Activated naive CD4-positive, alpha-beta T cell treated with anti-CD3 and anti-CD28 coated beads, Interleukin-2, amount 10 ng/mL, durations not matched to agents 7 days and 5 days (primary cell): ENCODE measurements at regions not wholly inside any gene's neighbourhood (a gene's known extent, or its start where the extent isn't known, plus 50 kb on each side); places are given as distances from the start of the nearest gene placed in this dataset.
"Not testable (repeated sequence)": the region's sequence is repeated elsewhere in the genome, so short reads cannot be mapped to it uniquely, and the experiment has no call there.

Experiments
- CTCF ChIA-PET: fragments of 350-600 bp; sonication (Branson Sonifier 250); formaldehyde crosslinking; loops from one replicate; lab custom pipeline; 2021; ENCODE audit warnings: antibody characterized with exemption; lab: Charles Lee
- DNase-seq: peaks from one replicate; pipeline ENCODE4 v3.0.0-alpha.2; 2020
- H3K27ac Mint-ChIP-seq: one replicate; pipeline ENCODE4 v1.8.0; 2021; ENCODE audit warnings: mild to moderate bottlenecking, moderate library complexity, mixed read lengths
- H3K27me3 Mint-ChIP-seq: one replicate; pipeline ENCODE4 v1.8.0; 2021; ENCODE audit warnings: mild to moderate bottlenecking, mixed read lengths
- H3K36me3 Mint-ChIP-seq: one replicate; pipeline ENCODE4 v1.8.0; 2021; ENCODE audit warnings: mixed read lengths
- H3K4me1 Mint-ChIP-seq: one replicate; pipeline ENCODE4 v1.8.0; 2021; ENCODE audit warnings: mixed read lengths
- H3K4me3 Mint-ChIP-seq: one replicate; pipeline ENCODE4 v1.8.0; 2021; ENCODE audit warnings: mild to moderate bottlenecking, moderate library complexity, mixed read lengths
- H3K9me3 Mint-ChIP-seq: one replicate; pipeline ENCODE4 v1.8.0; 2021; ENCODE audit warnings: mixed read lengths

GRCh38 chr7:3176112-3177000 lies 124.7 kb upstream of the SDK1 start:
- no peaks in the 10 kb centered on the region for H3K4me1 Mint-ChIP-seq
- CTCF ChIA-PET: no interaction called here
- H3K9me3 Mint-ChIP-seq: peaks cover 4% of the 10 kb centered on the region
- DNase-seq: no peak
- no peak overlapping the region for H3K4me3 Mint-ChIP-seq
- peaks cover 26% of the 10 kb centered on the region for H3K27me3 Mint-ChIP-seq
- H3K27ac Mint-ChIP-seq: no peak overlapping the region
- H3K36me3 Mint-ChIP-seq: no peaks in the 10 kb centered on the region

DNA sequence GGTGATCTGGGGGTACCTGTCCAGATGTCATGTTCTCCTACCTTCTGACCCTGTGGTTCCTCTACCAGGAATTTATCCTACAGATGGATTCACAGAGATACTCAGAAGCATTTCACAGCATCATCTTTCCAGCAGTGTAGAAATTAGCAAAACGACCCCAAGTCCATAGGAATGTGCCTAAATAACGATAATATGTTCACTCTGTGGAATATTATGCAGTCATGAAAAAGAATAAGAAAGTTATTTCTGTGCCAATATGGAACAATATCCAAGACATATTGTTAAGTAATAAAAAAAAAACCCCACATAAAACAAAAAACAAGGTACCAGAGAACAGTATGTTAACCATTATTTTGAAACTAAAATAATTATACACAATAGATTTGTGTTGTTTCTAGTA lies 123.8 kb upstream of the SDK1 start:
- H3K4me1 Mint-ChIP-seq: no peaks in the 10 kb centered on the region
- peaks cover 23% of the 10 kb centered on the region for H3K27me3 Mint-ChIP-seq
- H3K27ac Mint-ChIP-seq: no peak overlapping the region
- CTCF ChIA-PET: no interaction called here
- no peaks in the 10 kb centered on the region for H3K36me3 Mint-ChIP-seq
- DNase-seq: no peak
- H3K9me3 Mint-ChIP-seq: no peaks in the 10 kb centered on the region
- no peak overlapping the region for H3K4me3 Mint-ChIP-seq

GRCh38 chr7:3179456-3179855 lies 121.6 kb upstream of the SDK1 start:
- Mint-ChIP-seq H3K36me3 (no peaks in the 10 kb centered on the region), H3K9me3 (no peaks in the 10 kb centered on the region), H3K4me1 (no peaks in the 10 kb centered on the region), H3K4me3 (no peak overlapping the region), H3K27ac (no peak overlapping the region), H3K27me3 (peaks cover 21% of the 10 kb centered on the region)
- CTCF ChIA-PET: no interaction called here
- DNase-seq: no peak

DNA sequence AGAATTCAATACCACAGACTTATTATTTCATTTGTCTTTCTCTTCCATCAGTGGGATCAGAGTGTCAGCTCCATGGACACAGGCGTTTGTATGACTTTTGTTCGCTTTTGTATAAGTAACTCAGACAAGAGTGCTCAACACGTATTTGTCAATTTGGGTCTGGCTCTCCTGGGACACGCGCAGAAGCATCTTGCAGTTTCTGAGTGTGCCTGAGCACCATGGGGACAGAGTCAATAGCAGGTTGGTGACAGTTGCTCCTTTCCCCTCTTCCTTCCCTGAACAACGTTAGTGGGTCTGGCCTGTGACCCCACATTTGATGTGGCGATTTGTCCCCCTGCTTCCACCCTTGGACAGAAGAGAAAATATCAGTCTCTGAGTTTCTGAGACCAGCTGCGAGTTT lies 120.4 kb upstream of the SDK1 start:
- no peak overlapping the region for H3K27ac Mint-ChIP-seq
- CTCF ChIA-PET: no interaction called here
- no peaks in the 10 kb centered on the region for H3K4me1 Mint-ChIP-seq
- no peak overlapping the region for H3K4me3 Mint-ChIP-seq
- H3K36me3 Mint-ChIP-seq: no peaks in the 10 kb centered on the region
- H3K9me3 Mint-ChIP-seq: no peaks in the 10 kb centered on the region
- H3K27me3 Mint-ChIP-seq: peaks cover 19% of the 10 kb centered on the region
- no peak for DNase-seq

- H3K27ac Mint-ChIP-seq, H3K9me3 Mint-ChIP-seq, DNase-seq, H3K4me3 Mint-ChIP-seq, H3K4me1 Mint-ChIP-seq, CTCF ChIA-PET, H3K36me3 Mint-ChIP-seq: not testable (repeated sequence)
- peaks cover 19% of the 10 kb centered on the region for H3K27me3 Mint-ChIP-seq
These were observed 119.0 kb upstream of the SDK1 start for GRCh38 chr7:3182055-3182454.

DNA sequence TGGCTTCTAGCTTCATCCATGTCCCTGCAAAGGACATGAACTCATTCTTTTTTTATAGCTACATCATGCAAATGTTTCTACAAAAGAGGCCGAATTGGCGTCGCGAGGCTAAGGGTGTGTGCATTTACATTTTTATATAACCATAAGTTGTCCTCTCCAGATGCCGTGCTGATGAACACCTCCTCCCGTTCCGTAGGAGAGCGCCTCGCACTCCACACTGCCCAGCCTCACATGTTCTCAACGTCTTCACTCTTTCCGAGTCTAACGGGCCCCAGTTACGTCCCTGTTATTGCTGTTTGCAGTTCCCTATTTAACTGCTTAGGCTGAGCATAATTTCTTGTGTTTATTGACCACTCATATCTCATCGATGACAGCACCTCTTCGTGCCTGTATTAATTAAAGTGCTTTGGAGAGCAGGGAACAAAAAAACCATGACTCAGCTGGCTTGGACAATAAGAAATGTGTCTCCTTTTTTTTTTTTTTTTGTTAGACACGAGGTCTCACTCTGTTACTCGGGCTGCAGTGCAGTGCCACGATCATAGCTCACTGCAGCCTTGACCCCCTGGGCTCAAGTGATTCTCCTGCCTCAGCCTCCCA lies 113.5 kb upstream of the SDK1 start:
- no peak overlapping the region for H3K4me3 Mint-ChIP-seq
- peaks cover 17% of the 10 kb centered on the region for H3K27me3 Mint-ChIP-seq
- DNase-seq: no peak
- H3K36me3 Mint-ChIP-seq: no peaks in the 10 kb centered on the region
- CTCF ChIA-PET: no interaction called here
- H3K4me1 Mint-ChIP-seq: no peaks in the 10 kb centered on the region
- no peak overlapping the region for H3K27ac Mint-ChIP-seq
- H3K9me3 Mint-ChIP-seq: no peaks in the 10 kb centered on the region

DNA sequence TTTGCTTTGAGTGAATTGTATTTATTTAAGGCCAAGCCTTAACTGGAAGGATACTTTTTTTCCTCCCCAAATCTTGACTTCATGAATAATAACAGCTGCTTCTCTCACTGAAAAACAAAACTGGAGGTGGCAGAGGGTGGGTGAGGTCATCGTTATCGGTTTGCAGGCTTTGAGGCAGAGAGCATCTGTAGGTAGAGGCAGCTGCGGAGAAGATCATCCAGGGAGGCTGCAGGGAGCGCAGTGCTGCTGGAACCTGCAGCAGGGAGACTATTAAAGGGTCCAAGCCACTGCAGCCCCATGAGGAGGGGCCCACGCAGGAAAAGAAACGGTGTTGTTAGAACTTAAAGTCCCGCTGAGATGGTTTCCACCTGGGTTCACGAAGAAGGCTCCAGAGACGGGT lies 112.1 kb upstream of the SDK1 start:
- H3K36me3 Mint-ChIP-seq: no peaks in the 10 kb centered on the region
- no peaks in the 10 kb centered on the region for H3K4me1 Mint-ChIP-seq
- H3K4me3 Mint-ChIP-seq: no peak overlapping the region
- H3K9me3 Mint-ChIP-seq: no peaks in the 10 kb centered on the region
- no peak overlapping the region for H3K27ac Mint-ChIP-seq
- CTCF ChIA-PET: no interaction called here
- no peak for DNase-seq
- H3K27me3 Mint-ChIP-seq: peaks cover 13% of the 10 kb centered on the region

DNA sequence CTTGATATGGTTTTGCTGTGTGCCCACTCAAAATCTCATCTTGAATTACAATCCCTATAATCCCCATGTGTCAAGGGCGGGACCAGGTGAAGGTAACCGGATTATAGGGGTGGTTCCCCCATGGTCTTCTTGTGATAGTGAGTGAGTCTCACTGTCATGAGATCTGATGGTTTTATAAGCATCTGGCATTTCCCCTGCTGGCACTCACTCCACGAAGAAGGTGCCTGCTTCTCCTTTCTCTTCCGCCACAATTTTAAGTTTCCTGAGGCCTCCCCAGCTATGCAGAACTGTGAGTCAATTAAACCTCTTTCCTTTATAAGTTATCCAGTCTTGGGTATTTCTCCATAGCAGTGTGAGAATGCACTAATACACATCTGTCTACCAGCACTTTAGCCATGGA lies 109.5 kb upstream of the SDK1 start:
- Mint-ChIP-seq H3K4me3 (no peak overlapping the region), H3K27me3 (peaks cover 7% of the 10 kb centered on the region), H3K27ac (no peak overlapping the region), H3K36me3 (no peaks in the 10 kb centered on the region), H3K4me1 (no peaks in the 10 kb centered on the region), H3K9me3 (no peaks in the 10 kb centered on the region)
- CTCF ChIA-PET: no interaction called here
- DNase-seq: no peak

DNA sequence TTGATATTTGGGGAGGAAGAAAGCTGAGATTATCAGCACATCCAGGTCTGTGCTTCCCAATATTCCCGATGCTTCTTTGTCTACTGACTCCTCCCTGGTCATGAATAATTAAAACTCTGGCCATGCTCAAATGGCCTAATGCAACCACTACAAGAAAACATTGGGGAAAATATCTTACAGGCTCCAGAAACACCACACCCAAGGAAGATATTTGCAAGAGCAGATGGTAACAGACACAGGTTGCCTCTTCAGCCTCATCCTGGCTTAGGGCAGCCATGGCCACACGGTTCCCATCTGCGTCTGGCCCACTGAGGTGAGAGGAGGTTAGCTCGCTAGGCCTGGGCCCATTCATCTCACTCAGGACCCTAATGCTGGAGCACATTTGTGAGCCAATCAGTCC lies 108.4 kb upstream of the SDK1 start:
- Mint-ChIP-seq H3K4me1 (no peaks in the 10 kb centered on the region), H3K36me3 (no peaks in the 10 kb centered on the region), H3K27me3 (peaks cover 17% of the 10 kb centered on the region), H3K9me3 (no peaks in the 10 kb centered on the region), H3K4me3 (no peak overlapping the region), H3K27ac (no peak overlapping the region)
- CTCF ChIA-PET: no interaction called here
- DNase-seq: no peak

GRCh38 chr7:3193379-3194120 lies 107.5 kb upstream of the SDK1 start:
- Mint-ChIP-seq H3K9me3 (no peaks in the 10 kb centered on the region), H3K4me3 (no peak overlapping the region), H3K27me3 (peaks cover 21% of the 10 kb centered on the region), H3K4me1 (no peaks in the 10 kb centered on the region), H3K27ac (no peak overlapping the region), H3K36me3 (no peaks in the 10 kb centered on the region)
- CTCF ChIA-PET: no interaction called here
- no peak for DNase-seq

DNA sequence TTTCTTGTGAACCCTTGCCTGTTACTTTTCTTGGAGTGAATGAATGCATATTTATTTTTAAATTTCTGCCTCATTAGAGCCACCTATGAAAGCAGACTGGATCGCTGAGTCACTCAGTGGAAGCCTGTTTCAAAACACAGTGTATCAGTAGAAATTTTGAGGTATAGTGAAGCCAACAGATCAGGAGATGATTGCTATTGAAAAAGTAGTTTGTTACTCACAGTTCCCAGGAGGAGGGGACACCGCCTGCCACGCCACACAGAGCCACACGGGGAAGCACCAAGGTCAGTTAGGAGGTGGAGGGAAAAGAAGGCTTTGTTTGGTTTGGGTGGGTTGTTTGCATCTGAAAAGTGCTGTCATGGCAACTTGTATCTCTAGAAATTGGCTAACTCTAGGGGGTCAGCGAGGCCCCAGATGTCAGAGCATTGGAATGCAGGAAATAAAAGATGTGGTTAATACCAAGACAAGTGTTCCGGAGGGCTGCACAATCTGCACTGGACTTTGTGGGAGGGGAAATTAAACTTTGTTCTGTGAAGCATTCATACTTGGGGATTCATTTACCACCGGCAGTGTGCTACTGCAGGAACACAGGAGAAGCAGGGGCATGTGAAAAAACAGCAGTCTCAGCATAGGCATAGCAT lies 106.4 kb upstream of the SDK1 start:
- CTCF ChIA-PET: no interaction called here
- Mint-ChIP-seq H3K27ac (no peak overlapping the region), H3K4me1 (no peaks in the 10 kb centered on the region), H3K36me3 (no peaks in the 10 kb centered on the region), H3K27me3 (peaks cover 21% of the 10 kb centered on the region), H3K4me3 (no peak overlapping the region), H3K9me3 (no peaks in the 10 kb centered on the region)
- DNase-seq: no peak

- peaks cover 20% of the 10 kb centered on the region for H3K27me3 Mint-ChIP-seq
- H3K4me1 Mint-ChIP-seq: no peaks in the 10 kb centered on the region
- H3K4me3 Mint-ChIP-seq: no peak overlapping the region
- no peak for DNase-seq
- CTCF ChIA-PET: no interaction called here
- H3K27ac Mint-ChIP-seq: no peak overlapping the region
- H3K9me3 Mint-ChIP-seq: no peaks in the 10 kb centered on the region
- H3K36me3 Mint-ChIP-seq: no peaks in the 10 kb centered on the region
These were observed 105.9 kb upstream of the SDK1 start for GRCh38 chr7:3195160-3195559.

- Mint-ChIP-seq H3K9me3 (no peaks in the 10 kb centered on the region), H3K27me3 (peaks cover 17% of the 10 kb centered on the region), H3K36me3 (no peaks in the 10 kb centered on the region), H3K4me1 (no peaks in the 10 kb centered on the region), H3K4me3 (no peak overlapping the region), H3K27ac (no peak overlapping the region)
- no peak for DNase-seq
- CTCF ChIA-PET: no interaction called here
These were observed 104.2 kb upstream of the SDK1 start for GRCh38 chr7:3196629-3197400.
